ENCODE measurements at regions not wholly inside any gene's neighbourhood (a gene's known extent, or its start where the extent isn't known, plus 50 kb on each side); places are given as distances from the start of the nearest gene placed in this dataset.

DNA sequence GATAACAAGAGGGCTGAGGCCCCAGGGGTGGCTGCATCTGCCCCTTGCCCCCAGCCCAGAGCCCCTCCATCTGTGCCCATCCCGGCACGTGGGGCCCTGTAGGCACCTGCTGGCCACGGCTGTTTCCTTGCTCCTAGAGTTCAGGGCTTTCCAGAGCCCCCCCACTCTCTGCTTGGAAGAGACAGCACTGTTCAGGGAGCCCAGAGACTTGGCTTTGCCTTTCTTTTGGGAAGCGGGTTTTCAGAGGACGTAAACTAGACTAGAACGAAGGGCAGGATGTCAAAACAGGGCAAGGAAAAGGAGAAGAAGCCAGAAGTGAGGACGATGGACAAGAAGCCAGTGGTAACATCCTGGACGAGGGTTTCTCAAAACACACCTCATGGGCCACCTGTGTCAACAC is 163.3 kb upstream of the LHX5 start:
- no peak for TF ChIP-seq CTCF (IDR thresholded peaks at IDR 0.05)
- no peak for TF ChIP-seq POLR2A (IDR thresholded peaks at IDR 0.05)
